HG02981 (cell line): ENCODE measurements at regions not wholly inside any gene's neighbourhood (a gene's known extent, or its start where the extent isn't known, plus 50 kb on each side); places are given as distances from the start of the nearest gene placed in this dataset.

Source experiments
- ATAC-seq: cut with Tn5 transposase; IDR thresholded peaks from one replicate; pipeline ENCODE4 v1.9.1; 2021; ENCODE audit warnings: mild to moderate bottlenecking, moderate library complexity; ENCODE audit not compliant: unreplicated experiment

- ATAC-seq, result no peak
These were observed 208.0 kb upstream of the ANKRD55 start for GRCh38 chr5:56440871-56441740.

GRCh38 chr5:56434986-56435385 lies 201.9 kb upstream of the ANKRD55 start:
- ATAC-seq, result no peak

- no peak for ATAC-seq
These were observed 200.0 kb upstream of the ANKRD55 start for GRCh38 chr5:56433039-56433617.

GRCh38 chr5:56432321-56432720 lies 199.2 kb upstream of the ANKRD55 start:
- no peak for ATAC-seq

- no peak for ATAC-seq
These were observed 197.3 kb upstream of the ANKRD55 start for GRCh38 chr5:56430422-56430821.

GRCh38 chr5:56429110-56429561 lies 196.0 kb upstream of the ANKRD55 start:
- no peak for ATAC-seq

GRCh38 chr5:56426693-56427092 lies 193.6 kb upstream of the ANKRD55 start:
- no peak for ATAC-seq

GRCh38 chr5:56422076-56422762 lies 189.1 kb upstream of the ANKRD55 start:
- no peak for ATAC-seq

GRCh38 chr5:56421246-56422075 lies 188.3 kb upstream of the ANKRD55 start:
- ATAC-seq, result no peak

GRCh38 chr5:56420323-56420722 lies 187.2 kb upstream of the ANKRD55 start:
- ATAC-seq, result no peak

- ATAC-seq, result no peak
These were observed 186.5 kb upstream of the ANKRD55 start for GRCh38 chr5:56419667-56420066.

- peak; percentile 78 for ATAC-seq
These were observed 182.2 kb upstream of the ANKRD55 start for GRCh38 chr5:56415356-56415765.

GRCh38 chr5:56414066-56414465 lies 180.9 kb upstream of the ANKRD55 start:
- no peak for ATAC-seq

- no peak for ATAC-seq
These were observed 180.4 kb upstream of the ANKRD55 start for GRCh38 chr5:56413546-56413945.

GRCh38 chr5:56412601-56413379 lies 179.7 kb upstream of the ANKRD55 start:
- peak; percentile 85 for ATAC-seq

- ATAC-seq, result no peak
These were observed 177.6 kb upstream of the ANKRD55 start for GRCh38 chr5:56410696-56411095.

GRCh38 chr5:56409331-56410190 lies 176.4 kb upstream of the ANKRD55 start:
- no peak for ATAC-seq

- ATAC-seq, result no peak
These were observed 173.7 kb upstream of the ANKRD55 start for GRCh38 chr5:56406838-56407237.

- no peak for ATAC-seq
These were observed 173.1 kb upstream of the ANKRD55 start for GRCh38 chr5:56406221-56406620.
